GM06990 (cell line): ENCODE measurements at regions not wholly inside any gene's neighbourhood (a gene's known extent, or its start where the extent isn't known, plus 50 kb on each side); places are given as distances from the start of the nearest gene placed in this dataset.

Experiments used
- DNase-seq: peaks from one replicate; pipeline ENCODE4 v3.0.0-alpha.2; 2011; ENCODE audit not compliant: insufficient read length; ENCODE audit errors: extremely low read depth
- H3K27me3 ChIP-seq: replicated peaks from 2 replicates; pipeline ENCODE4 v1.6.0; 2011; ENCODE audit warnings: low read length; ENCODE audit not compliant: control insufficient read depth, insufficient read depth
- H3K36me3 ChIP-seq: 2 replicates; pipeline ENCODE4 v1.5.1; 2011; ENCODE audit warnings: low read length; ENCODE audit not compliant: control insufficient read depth, insufficient read depth
- H3K4me3 ChIP-seq: replicated peaks from 2 replicates; pipeline ENCODE4 v1.5.1; 2011; ENCODE audit warnings: low read depth, mild to moderate bottlenecking, control low read depth, low read length
- TF ChIP-seq, protein P1 (sequence below): IDR thresholded peaks from 2 replicates; pipeline ENCODE4 v1.5.1; 2011; ENCODE audit warnings: low read length, control low read depth, mild to moderate bottlenecking, inconsistent platforms; ENCODE audit not compliant: insufficient read depth, poor library complexity, severe bottlenecking

DNA sequence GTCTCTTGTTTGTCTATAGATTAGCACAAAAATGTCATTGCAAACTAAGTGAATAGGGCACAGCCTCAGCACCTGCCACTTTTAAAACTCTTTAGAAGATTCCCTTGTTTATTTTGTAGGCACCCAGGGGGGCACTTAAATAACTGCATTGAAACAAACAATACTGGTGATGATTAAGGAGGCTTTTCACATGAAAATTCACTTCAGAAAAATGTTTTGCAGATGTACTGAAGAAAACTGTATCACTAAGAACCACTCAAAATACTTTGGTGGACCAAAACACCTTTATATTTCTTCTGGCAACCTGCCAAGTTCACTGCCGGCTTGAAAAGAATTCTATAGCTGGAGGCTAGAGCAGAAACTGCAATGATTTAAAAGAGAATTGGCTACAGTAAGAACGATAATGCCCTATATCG, 281.5 kb downstream of the TOX3 start:
- TF ChIP-seq, protein P1, sequence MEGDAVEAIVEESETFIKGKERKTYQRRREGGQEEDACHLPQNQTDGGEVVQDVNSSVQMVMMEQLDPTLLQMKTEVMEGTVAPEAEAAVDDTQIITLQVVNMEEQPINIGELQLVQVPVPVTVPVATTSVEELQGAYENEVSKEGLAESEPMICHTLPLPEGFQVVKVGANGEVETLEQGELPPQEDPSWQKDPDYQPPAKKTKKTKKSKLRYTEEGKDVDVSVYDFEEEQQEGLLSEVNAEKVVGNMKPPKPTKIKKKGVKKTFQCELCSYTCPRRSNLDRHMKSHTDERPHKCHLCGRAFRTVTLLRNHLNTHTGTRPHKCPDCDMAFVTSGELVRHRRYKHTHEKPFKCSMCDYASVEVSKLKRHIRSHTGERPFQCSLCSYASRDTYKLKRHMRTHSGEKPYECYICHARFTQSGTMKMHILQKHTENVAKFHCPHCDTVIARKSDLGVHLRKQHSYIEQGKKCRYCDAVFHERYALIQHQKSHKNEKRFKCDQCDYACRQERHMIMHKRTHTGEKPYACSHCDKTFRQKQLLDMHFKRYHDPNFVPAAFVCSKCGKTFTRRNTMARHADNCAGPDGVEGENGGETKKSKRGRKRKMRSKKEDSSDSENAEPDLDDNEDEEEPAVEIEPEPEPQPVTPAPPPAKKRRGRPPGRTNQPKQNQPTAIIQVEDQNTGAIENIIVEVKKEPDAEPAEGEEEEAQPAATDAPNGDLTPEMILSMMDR = no peak
- Histone ChIP-seq H3K36me3 (no peaks in the 10 kb centered on the region), H3K4me3 (no peak overlapping the region), H3K27me3 (no peaks in the 10 kb centered on the region)
- no peak for DNase-seq

DNA sequence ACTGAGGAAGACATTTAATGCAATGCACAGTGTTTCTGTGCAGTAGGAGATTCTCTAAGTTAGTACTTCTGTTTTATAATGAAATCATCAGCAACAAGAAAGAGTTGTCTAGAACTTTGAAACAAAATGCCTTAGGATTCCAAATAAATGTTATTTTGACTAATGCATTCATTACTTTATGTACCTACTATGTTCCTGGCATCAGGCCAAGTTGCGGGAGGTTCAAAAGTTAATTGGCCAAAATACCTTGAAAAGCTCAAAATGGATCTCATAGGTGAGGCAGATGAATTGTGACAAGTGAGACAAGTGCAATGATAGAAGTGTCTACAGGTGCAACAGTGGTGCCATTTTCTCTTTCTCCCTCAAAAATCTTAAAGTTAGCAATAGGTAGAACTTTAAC, 289.4 kb downstream of the TOX3 start:
- Histone ChIP-seq H3K27me3 (no peaks in the 10 kb centered on the region), H3K4me3 (no peak overlapping the region)

DNA sequence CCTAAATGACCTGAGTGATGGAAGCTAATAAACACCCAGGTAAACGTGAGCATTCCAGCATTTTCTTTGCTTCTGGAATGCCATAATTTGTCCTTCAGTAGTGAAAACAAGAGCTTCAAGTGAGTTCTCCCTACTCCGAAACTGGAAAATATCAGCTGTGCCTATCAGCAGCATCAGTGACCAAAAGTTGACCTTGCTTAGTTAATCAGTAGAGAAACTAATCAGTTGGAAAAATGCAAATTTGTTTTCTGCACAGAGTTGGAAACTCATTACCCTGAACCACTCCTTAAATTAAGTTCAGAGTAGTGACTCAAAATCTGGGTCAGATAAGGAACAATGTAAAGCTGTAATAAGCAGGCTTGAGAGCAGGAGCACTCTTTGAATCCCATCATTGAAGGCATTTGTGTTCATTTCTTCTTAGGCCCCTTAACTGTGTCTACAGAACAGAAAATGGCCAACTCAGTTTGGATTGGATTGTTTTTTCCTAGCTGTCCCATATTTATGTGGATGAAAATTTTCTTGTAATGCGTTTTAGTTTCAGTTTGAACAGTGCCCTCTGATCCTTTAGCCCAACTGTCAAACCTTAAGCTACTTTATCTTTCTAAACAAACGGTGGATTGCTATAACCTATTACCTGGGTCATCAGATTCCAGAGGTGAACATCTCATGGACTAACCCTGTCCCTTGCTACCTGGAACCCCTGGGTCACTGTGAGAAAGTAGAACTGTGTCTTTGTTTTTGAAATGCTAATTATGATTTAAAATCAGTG, 290.4 kb downstream of the TOX3 start:
- Histone ChIP-seq H3K36me3 (no peaks in the 10 kb centered on the region), H3K27me3 (no peaks in the 10 kb centered on the region), H3K4me3 (no peak overlapping the region)
- no peak for DNase-seq
- TF ChIP-seq, protein P1 = no peak

More for the DNA sequence above, 289.4 kb downstream of the TOX3 start:
- TF ChIP-seq, protein P1 = no peak
- H3K36me3 ChIP-seq = no peaks in the 10 kb centered on the region
- DNase-seq = no peak

GRCh38 chr16:52254746-52255145, 292.2 kb downstream of the TOX3 start:
- H3K36me3 ChIP-seq = no peaks in the 10 kb centered on the region
- DNase-seq = no peak
- no peaks in the 10 kb centered on the region for H3K27me3 ChIP-seq
- no peak overlapping the region for H3K4me3 ChIP-seq
- TF ChIP-seq, protein P1 = no peak

GRCh38 chr16:52252680-52253079, 294.3 kb downstream of the TOX3 start:
- TF ChIP-seq, protein P1 = no peak
- no peaks in the 10 kb centered on the region for H3K36me3 ChIP-seq
- no peak overlapping the region for H3K4me3 ChIP-seq
- DNase-seq = no peak
- no peaks in the 10 kb centered on the region for H3K27me3 ChIP-seq
